ENCODE measurements at regions not wholly inside any gene's neighbourhood (a gene's known extent, or its start where the extent isn't known, plus 50 kb on each side); places are given as distances from the start of the nearest gene placed in this dataset.
"Not testable (repeated sequence)": the region's sequence is repeated elsewhere in the genome, so short reads cannot be mapped to it uniquely, and the experiment has no call there.

DNA sequence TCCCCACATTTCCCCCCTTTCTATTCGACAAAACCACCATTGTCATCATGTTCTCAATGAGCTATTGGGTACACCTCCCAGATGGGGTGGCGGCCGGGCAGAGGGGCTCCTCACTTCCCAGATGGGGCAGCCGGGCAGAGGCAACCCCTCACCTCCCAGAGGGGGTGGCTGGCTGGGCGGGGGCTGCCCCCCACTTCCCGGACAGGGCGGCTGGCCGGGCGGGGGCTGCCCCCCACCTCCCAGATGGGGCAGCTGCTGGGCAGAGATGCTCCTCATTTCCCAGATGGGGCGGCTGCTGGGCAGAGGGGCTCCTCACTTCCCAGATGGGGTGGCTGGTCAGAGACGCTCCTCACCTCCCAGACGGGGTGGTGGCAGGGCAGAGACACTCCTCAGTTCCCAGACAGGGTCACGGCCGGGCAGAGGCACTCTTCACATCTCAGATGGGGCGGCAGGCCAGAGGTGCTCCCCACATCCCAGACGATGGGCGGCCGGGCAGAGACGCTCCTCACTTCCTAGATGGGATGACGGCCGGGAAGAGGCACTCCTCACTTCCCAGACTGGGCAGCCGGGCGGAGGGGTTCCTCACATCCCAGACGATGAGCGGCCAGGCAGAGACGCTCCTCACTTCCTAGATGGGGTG is 221.5 kb downstream of the NNT start:
- H3K9me1 ChIP-seq (ENCODE audit: control insufficient read depth, insufficient read depth, low read length); FAIRE-seq; H3K4me2 ChIP-seq (ENCODE audit: insufficient read depth, low read length); H3K27ac ChIP-seq (ENCODE audit: extremely low read depth, low read depth, low read length); CTCF ChIA-PET (ENCODE audit: low intra/inter-chr PET ratio); BruUV-seq (replicated peaks); H4K20me1 ChIP-seq (replicated peaks; ENCODE audit: control insufficient read depth, insufficient read depth, low read length); H3K36me3 ChIP-seq (ENCODE audit: control insufficient read depth, insufficient read depth, low read length); H3K4me1 ChIP-seq (replicated peaks in 1 of 2; ENCODE audit: control insufficient read depth in 2 of 2, insufficient read depth in 2 of 2, low read length in 2 of 2); H2AFZ ChIP-seq (ENCODE audit: low read depth, low read length); ATAC-seq; H3K9ac ChIP-seq (ENCODE audit: insufficient read depth in 1 of 2, low read depth in 2 of 2, low read length in 2 of 2); H3K79me2 ChIP-seq (ENCODE audit: control insufficient read depth, insufficient read depth, low read length); POLR2A ChIA-PET; DNase-seq (ENCODE audit: extremely low read depth in 1 of 4, low spot score in 3 of 4); H3K4me3 ChIP-seq; intact Hi-C loops (cut with micrococcal nuclease); H3K9me3 ChIP-seq (replicated peaks; ENCODE audit: control insufficient read depth, insufficient read depth, low read depth, low read length); H3K27me3 ChIP-seq (ENCODE audit: control insufficient read depth in 2 of 2, insufficient read depth in 2 of 2, low read length in 2 of 2); in situ Hi-C loops (cut with MboI): not testable (repeated sequence)
- under 1% methylated on average over 26 of the region's 26 CpGs for whole genome bisulfite sequencing (ENCODE audit: insufficient coverage, low coverage, missing lambda C conversion rate)

DNA sequence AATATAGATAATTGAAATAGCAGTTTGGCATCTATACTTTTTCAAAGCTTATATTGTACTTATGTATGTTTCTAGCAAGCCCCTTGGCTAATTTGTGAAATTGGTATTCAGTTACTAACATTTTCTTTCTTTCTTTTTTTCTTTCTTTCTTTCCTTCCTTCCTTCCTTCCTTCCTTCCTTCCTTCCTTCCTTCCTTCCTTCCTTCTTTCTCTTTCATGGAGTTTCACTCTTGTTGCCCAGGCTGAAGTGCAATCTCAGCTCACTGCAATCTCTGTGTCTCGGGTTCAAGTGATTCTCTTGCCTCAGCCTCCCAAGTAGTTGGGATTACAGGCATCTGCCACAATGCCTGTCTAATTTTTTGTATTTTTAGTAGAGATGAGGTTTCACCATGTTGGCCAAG is 215.4 kb downstream of the NNT start:
- H3K36me3 ChIP-seq (ENCODE audit: control insufficient read depth, insufficient read depth, low read length); CTCF ChIA-PET (ENCODE audit: low intra/inter-chr PET ratio); H4K20me1 ChIP-seq (replicated peaks; ENCODE audit: control insufficient read depth, insufficient read depth, low read length); H2AFZ ChIP-seq (ENCODE audit: low read depth, low read length); H3K9me3 ChIP-seq (replicated peaks; ENCODE audit: control insufficient read depth, insufficient read depth, low read depth, low read length); H3K79me2 ChIP-seq (ENCODE audit: control insufficient read depth, insufficient read depth, low read length); BruUV-seq (replicated peaks); in situ Hi-C loops (cut with MboI); FAIRE-seq; H3K27ac ChIP-seq (ENCODE audit: extremely low read depth, low read depth, low read length); H3K9ac ChIP-seq (ENCODE audit: insufficient read depth in 1 of 2, low read depth in 2 of 2, low read length in 2 of 2); H3K27me3 ChIP-seq (ENCODE audit: control insufficient read depth in 2 of 2, insufficient read depth in 2 of 2, low read length in 2 of 2); DNase-seq (ENCODE audit: extremely low read depth in 1 of 4, low spot score in 3 of 4); intact Hi-C loops (cut with micrococcal nuclease); H3K9me1 ChIP-seq (ENCODE audit: control insufficient read depth, insufficient read depth, low read length); H3K4me2 ChIP-seq (ENCODE audit: insufficient read depth, low read length); POLR2A ChIA-PET; ATAC-seq; H3K4me3 ChIP-seq; H3K4me1 ChIP-seq (replicated peaks in 1 of 2; ENCODE audit: control insufficient read depth in 2 of 2, insufficient read depth in 2 of 2, low read length in 2 of 2): not testable (repeated sequence)
- 0% methylated on average over 1 of the region's 1 CpG for WGBS (ENCODE audit: insufficient coverage, low coverage, missing lambda C conversion rate)
